IMR-90 (cell line): ENCODE measurements at regions not wholly inside any gene's neighbourhood (a gene's known extent, or its start where the extent isn't known, plus 50 kb on each side); places are given as distances from the start of the nearest gene placed in this dataset.
A peak's percentile ranks its signal among the peaks of the same experiment; 100 is the strongest.

Experiments
- ATAC-seq: fragments of 200-7000 bp; cut with Tn5 transposase; 2 replicates; pipeline ENCODE4 v1.9.1; 2020; ENCODE audit warnings: low read depth, mild to moderate bottlenecking, moderate library complexity
- BruUV-seq: library from RNA; stranded (reverse); fragments of 400-500 nt; replicated peaks from 2 replicates; lab custom pipeline; 2021; lab: Mats Ljungman, UMichigan
- CTCF ChIA-PET: fragments of 300-600 bp; formaldehyde crosslinking; extraction: SDS; loops from one replicate; lab custom pipeline; 2021; ENCODE audit warnings: antibody characterized with exemption; lab: Yijun Ruan, JAX
- POLR2A ChIA-PET: fragments of 300-600 bp; sonication (Branson Sonifier 250); formaldehyde crosslinking; loops from one replicate; lab custom pipeline; 2022; ENCODE audit warnings: antibody characterized with exemption; ENCODE audit not compliant: unreplicated experiment; lab: Charles Lee
- DNase-seq: peaks from one replicate; pipeline ENCODE4 v3.0.0; 2013
- H2AFZ ChIP-seq: replicated peaks from 2 replicates; pipeline ENCODE3; 2013; ENCODE audit warnings: low read length, mild to moderate bottlenecking; ENCODE audit not compliant: poor library complexity
- H2AK5ac ChIP-seq: 2 replicates; pipeline ENCODE4 v1.6.1; 2013; ENCODE audit warnings: low read depth, low read length, inconsistent platforms
- H2AK9ac ChIP-seq: replicated peaks from 2 replicates; pipeline ENCODE3; 2013; ENCODE audit warnings: mild to moderate bottlenecking, low read depth, low read length, moderate library complexity; ENCODE audit not compliant: poor library complexity
- H2BK120ac ChIP-seq: 2 replicates; pipeline ENCODE4 v1.6.1; 2013; ENCODE audit warnings: low read depth, low read length, inconsistent platforms
- H2BK15ac ChIP-seq: 3 replicates; pipeline ENCODE4 v1.6.1; 2013; ENCODE audit warnings: low read depth, low read length, inconsistent platforms
- H2BK20ac ChIP-seq: 2 replicates; pipeline ENCODE4 v1.6.1; 2013; ENCODE audit warnings: low read depth, mild to moderate bottlenecking, inconsistent platforms, low read length, moderate library complexity
- H2BK5ac ChIP-seq: 2 replicates; pipeline ENCODE4 v1.6.1; 2013; ENCODE audit warnings: mild to moderate bottlenecking, low read depth, low read length, inconsistent platforms; ENCODE audit not compliant: poor library complexity, severe bottlenecking
- H3K14ac ChIP-seq: replicated peaks from 2 replicates; pipeline ENCODE4 v1.6.1; 2013; ENCODE audit warnings: low read depth, low read length, inconsistent platforms
- H3K18ac ChIP-seq: 2 replicates; pipeline ENCODE4 v1.6.1; 2013; ENCODE audit warnings: low read depth, low read length, control low read depth
- H3K23ac ChIP-seq: 2 replicates; pipeline ENCODE4 v1.6.1; 2013; ENCODE audit warnings: low read depth, low read length, inconsistent platforms
- H3K27ac ChIP-seq: 2 replicates; pipeline ENCODE4 v1.5.1; 2013; ENCODE audit warnings: mild to moderate bottlenecking, control low read depth, low read length; ENCODE audit not compliant: insufficient read depth
- H3K27me3 ChIP-seq: 2 replicates; pipeline ENCODE4 v1.6.1; 2013; ENCODE audit warnings: low read length; ENCODE audit not compliant: control insufficient read depth, insufficient read depth
- H3K36me3 ChIP-seq: 2 replicates; pipeline ENCODE4 v1.6.1; 2013; ENCODE audit warnings: low read length, mixed read lengths; ENCODE audit not compliant: control insufficient read depth, insufficient read depth
- H3K4ac ChIP-seq: 2 replicates; pipeline ENCODE4 v1.6.1; 2013; ENCODE audit warnings: low read depth, low read length, inconsistent platforms
- H3K4me1 ChIP-seq: 2 replicates; pipeline ENCODE4 v1.6.1; 2013; ENCODE audit warnings: low read length, mixed read lengths; ENCODE audit not compliant: control insufficient read depth, insufficient read depth
- H3K4me2 ChIP-seq: 2 replicates; pipeline ENCODE4 v1.6.1; 2013; ENCODE audit warnings: low read depth, mild to moderate bottlenecking, control low read depth, low read length, moderate library complexity
- H3K4me3 ChIP-seq: 2 replicates; pipeline ENCODE4 v1.5.1; 2013; ENCODE audit warnings: low read depth, mild to moderate bottlenecking, control low read depth, low read length, moderate library complexity; ENCODE audit not compliant: insufficient read depth
- H3K56ac ChIP-seq: 2 replicates; pipeline ENCODE4 v1.6.1; 2013; ENCODE audit warnings: low read length, inconsistent platforms; ENCODE audit not compliant: insufficient read depth; ENCODE audit errors: extremely low read depth
- H3K79me1 ChIP-seq, 2 experiments: 2 replicates each; pipeline ENCODE4 v1.6.1; 2013; ENCODE audit warnings: low read length in 2 of 2, inconsistent platforms in 1 of 2, low read depth in 1 of 2
- H3K9ac ChIP-seq: 2 replicates; pipeline ENCODE4 v1.6.1; 2013; ENCODE audit warnings: low read depth, low read length, control low read depth
- H3K9me1 ChIP-seq: 2 replicates; pipeline ENCODE4 v1.6.1; 2013; ENCODE audit warnings: low read length, inconsistent platforms; ENCODE audit not compliant: insufficient read depth
- H3K9me3 ChIP-seq: 2 replicates; pipeline ENCODE4 v1.6.1; 2013; ENCODE audit warnings: low read length; ENCODE audit not compliant: control insufficient read depth, insufficient read depth
- H4K20me1 ChIP-seq: 2 replicates; pipeline ENCODE4 v1.6.1; 2013; ENCODE audit warnings: low read length, inconsistent platforms; ENCODE audit not compliant: insufficient read depth
- H4K5ac ChIP-seq: 2 replicates; pipeline ENCODE4 v1.6.1; 2013; ENCODE audit warnings: mild to moderate bottlenecking, low read depth, low read length, control low read depth
- H4K8ac ChIP-seq, 2 experiments: 2 replicates each; pipeline ENCODE4 v1.6.1; 2013; ENCODE audit warnings: low read depth in 2 of 2, low read length in 2 of 2, control low read depth in 1 of 2, inconsistent platforms in 1 of 2
- H4K91ac ChIP-seq: 2 replicates; pipeline ENCODE4 v1.6.1; 2013; ENCODE audit warnings: low read depth, low read length, inconsistent platforms; ENCODE audit not compliant: insufficient read depth
- FOS ChIP-seq: fragments of 150-350 bp; IDR thresholded peaks from 2 replicates; pipeline ENCODE4 v1.6.1; 2016; ENCODE audit warnings: low read depth, low read length
- RFX5 ChIP-seq: IDR thresholded peaks from 2 replicates; pipeline ENCODE4 v1.8.0; 2012; ENCODE audit warnings: low read depth, mild to moderate bottlenecking, low read length, moderate library complexity
- WGBS, 2 experiments: methylation state at CpG; one replicate each; pipeline versions ENCODE4 v1.1.5 to v1.1.7; 2013; ENCODE audit warnings: missing lambda C conversion rate in 2 of 2; ENCODE audit not compliant: insufficient read length in 1 of 2; ENCODE audit errors: extremely low coverage in 2 of 2; 5-methylcytosine and 5-hydroxymethylcytosine counted together
- dilution Hi-C: fragments of 300-500 bp; cut with HindIII; formaldehyde crosslinking; loops from one replicate; pipeline ENCODE4 v1.14.3; 2018; ENCODE audit warnings: low sequenced_read_pairs; ENCODE audit not compliant: unreplicated experiment
- in situ Hi-C: fragments of 300-500 bp; cut with MboI; formaldehyde crosslinking; loops from 3 replicates; pipeline ENCODE4 v1.14.3; 2019; ENCODE audit warnings: low sequenced_read_pairs, inconsistent platforms, mixed read lengths
- intact Hi-C: fragments of 100-400 bp; cut with micrococcal nuclease; formaldehyde crosslinking; loops from 2 replicates; pipeline ENCODE4 v1.10.0; 2022

DNA sequence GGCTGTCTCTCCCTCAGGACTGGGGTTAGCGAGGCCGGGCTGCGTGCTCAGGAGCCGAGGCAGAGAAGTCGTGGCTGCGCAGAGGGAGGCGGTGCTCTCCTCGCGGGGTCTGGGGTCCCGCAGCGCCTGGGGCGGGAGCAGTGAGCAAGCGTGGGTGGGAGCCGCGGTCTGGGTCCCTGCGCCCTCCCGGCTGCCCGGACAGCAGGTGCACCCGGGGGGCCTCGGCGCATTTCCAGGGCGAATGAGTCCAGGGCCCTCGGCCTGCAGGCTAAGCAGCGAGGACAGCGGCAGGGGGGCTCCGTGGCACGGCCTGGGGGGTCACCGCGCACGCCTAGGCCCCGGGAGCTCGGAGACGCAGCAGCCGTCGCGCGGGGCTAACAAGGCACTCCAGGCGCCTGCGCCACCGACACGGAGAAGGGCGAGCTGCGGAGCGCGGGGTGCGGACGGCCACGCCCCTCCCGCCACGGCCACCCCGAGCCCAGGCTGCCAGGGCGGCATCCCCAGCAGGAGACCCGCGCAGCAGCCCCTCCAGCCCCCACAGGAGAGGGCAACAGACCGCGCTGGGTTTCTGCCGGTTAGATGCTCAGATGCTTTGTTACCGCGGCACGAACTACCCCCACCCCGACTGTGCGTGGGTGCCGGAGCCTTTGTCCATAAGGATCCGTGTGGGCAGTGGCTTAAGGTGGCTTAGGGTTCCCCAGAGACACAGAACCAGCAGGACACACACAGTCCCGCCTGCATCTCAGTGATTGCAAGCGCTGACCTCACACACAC is 117.7 kb upstream of the C14orf180 start:
- Histone ChIP-seq H3K18ac (no peak overlapping the region), H3K14ac (no peak overlapping the region), H2BK15ac (no peak overlapping the region), H3K79me1 (no peaks in the 10 kb centered on the region), H3K4me3 (no peak overlapping the region), H2BK120ac (no peak overlapping the region), H3K9me3 (no peaks in the 10 kb centered on the region; the same call in 1 of the 2 replicates), H3K4me1 (no peaks in the 10 kb centered on the region), H3K23ac (no peak overlapping the region), H2BK20ac (no peak overlapping the region), H3K9me1 (no peaks in the 10 kb centered on the region), H3K36me3 (no peaks in the 10 kb centered on the region), H2AK5ac (no peak overlapping the region), H3K4me2 (no peak overlapping the region; the same call in 1 of the 2 replicates), H4K8ac (no peak overlapping the region), H4K5ac (no peak overlapping the region), H2BK5ac (no peak overlapping the region), H2AFZ (peak overlapping the region; percentile 67), H3K27ac (no peak overlapping the region), H3K56ac (no peak overlapping the region), H4K20me1 (no peaks in the 10 kb centered on the region), H3K9ac (no peak overlapping the region), H4K91ac (no peak overlapping the region), H2AK9ac (no peak overlapping the region), H3K27me3 (no peaks in the 10 kb centered on the region), H3K4ac (no peak overlapping the region)
- POLR2A ChIA-PET, result no interaction called here
- ATAC-seq (no peak), DNase-seq (no peak)
- BruUV-seq, result no TSS peak
- intact Hi-C loops (no loop called here), in situ Hi-C loops (no loop called here), dilution Hi-C loops (no loop called here)
- CTCF ChIA-PET, result no interaction called here
- 12% methylated on average over 23 of the region's 66 CpGs; no CpG with 5 or more reads in 1 of the 2 experiments for WGBS, 2 experiments
- TF ChIP-seq RFX5, result no peak
- no peak for TF ChIP-seq FOS
